GM15510 (cell line): ENCODE measurements at regions not wholly inside any gene's neighbourhood (a gene's known extent, or its start where the extent isn't known, plus 50 kb on each side); places are given as distances from the start of the nearest gene placed in this dataset.

Experiments used
- POLR2A ChIP-seq: IDR thresholded peaks from 3 replicates; pipeline ENCODE4 v1.6.1; 2011; ENCODE audit warnings: borderline replicate concordance; ENCODE audit not compliant: insufficient read length; ENCODE audit errors: extremely low read depth

DNA sequence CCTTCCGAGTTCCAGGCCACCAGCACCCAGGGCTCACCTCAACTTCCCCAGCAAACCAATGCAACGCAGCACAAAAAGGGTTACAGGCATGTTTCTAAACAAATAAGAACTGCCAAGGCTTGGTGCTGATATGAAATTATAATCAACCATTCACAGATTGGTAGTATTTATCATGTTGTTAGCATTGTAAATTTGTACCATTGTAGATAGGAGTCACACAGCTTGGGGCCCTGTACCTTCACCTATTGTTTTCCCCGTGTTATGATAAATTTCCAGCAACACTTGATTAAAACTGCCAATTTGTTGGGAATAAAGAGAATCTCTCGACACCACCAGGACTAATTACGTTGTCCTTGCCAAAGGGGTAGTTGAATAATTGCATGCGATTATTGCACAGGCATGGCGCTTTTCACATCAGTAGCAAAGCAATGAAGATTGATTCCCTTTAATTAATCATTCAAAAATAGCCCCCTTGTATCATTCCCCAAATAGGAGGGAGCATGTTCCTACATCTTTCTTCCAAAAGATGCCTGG lies 454.1 kb downstream of the ZNF608 start:
- TF ChIP-seq POLR2A: no peak

DNA sequence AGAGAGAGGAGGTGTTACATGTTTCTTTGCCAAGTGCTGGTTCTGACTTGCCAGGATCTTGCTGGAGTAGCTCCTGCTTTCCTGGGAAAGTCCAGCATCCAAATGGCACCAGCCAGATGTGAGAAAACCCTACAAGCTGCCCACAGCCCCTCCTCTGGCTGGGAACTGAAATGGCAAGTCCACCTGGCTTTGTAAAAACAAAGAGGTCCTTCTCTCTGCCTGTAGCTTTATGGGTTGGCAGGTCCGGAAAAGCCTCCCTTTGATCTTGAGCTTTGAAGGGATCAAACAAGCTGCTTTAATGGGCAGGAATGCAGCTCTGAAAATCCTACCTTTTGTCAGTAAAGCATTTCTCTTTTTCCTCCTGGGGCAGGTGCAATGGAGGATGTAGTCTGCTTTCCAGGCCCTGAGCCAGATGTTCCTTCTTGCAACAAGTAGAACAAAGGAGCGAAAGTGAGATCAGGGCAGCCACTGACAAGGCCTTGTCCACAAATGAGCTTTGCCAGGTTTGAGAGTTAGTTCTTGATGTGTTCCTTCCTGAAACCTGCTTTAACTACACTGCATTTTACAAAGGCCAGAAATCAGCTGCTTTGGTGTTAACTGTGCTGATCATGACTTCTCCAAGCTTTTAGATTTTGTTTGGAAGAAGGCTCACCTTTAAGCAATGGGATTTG lies 456.7 kb downstream of the ZNF608 start:
- no peak for TF ChIP-seq POLR2A

DNA sequence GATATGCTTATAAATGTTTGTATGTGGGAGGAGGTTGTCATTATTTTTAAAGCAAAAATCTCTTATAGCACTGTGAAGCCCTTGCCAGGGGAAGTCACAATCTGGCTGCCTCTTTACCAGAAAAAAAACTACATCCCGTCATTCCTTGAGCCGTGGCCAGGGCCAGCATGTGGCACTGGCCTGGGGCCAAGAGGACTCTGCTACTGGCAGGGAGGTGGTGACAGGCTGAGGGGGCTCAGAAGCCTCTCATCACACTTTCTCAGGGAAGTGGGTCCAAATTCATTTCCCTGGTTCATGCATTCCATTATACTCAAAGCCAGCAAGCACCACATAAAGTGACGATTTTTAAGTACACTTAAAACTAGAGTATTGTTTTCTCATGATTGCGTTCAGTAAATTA lies 457.3 kb downstream of the ZNF608 start:
- no peak for TF ChIP-seq POLR2A

DNA sequence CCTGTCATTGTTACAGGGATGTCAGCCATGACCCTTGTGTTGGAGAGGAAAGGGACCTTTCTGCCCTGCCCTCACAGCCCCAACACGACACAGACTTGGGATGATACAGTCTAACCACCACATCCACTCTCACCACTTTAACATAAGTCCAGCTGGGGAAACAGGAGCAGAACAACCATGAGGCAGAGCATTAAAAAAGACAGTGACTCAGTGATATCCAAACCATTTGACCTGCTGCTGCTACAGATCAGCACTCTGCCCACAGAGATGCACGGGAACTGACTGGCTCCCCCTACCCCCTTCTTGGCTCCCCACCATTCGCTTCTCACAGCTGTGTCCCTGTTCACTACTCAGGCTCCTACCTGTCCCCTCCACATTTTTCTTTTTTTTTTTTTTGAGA lies 458.6 kb downstream of the ZNF608 start:
- no peak for TF ChIP-seq POLR2A

DNA sequence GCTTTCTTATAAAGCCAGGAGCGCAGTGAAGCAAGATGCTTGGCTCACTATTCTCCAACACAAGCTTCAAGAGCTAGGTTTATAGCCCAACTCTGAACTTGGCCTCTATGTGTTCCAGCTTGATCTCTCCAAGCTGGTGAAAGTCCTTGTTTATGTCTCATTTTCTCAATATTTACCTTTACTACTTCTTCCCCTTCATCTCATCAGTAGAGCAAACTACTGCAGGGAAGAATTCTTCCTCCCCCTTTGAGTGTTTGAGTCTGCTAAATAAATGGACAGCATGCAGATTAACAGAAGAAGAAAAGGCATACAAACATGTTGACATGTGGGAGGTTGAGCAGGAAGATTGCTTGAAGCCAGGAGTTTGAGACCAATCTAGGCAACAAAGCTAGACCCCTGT lies 460.7 kb downstream of the ZNF608 start:
- no peak for TF ChIP-seq POLR2A

DNA sequence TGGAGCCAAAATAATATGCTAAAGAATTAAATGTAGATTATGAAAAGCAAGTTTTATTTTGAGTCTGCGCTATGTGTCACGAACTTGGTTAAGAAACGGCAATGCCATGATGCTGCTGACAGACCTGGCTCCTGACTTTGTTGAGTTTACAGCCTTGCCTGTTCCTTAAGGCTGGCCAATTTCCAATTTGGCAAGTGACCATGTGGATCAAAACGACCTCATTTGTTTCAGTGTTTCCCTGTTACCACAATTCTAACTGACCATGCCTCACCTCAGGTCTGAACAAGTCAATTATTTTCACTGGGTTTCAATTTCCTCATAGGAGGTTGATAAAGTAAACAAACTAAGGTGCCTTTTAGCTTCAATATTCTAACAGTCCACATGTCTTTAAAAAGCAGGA lies 461.4 kb downstream of the ZNF608 start:
- no peak for TF ChIP-seq POLR2A

DNA sequence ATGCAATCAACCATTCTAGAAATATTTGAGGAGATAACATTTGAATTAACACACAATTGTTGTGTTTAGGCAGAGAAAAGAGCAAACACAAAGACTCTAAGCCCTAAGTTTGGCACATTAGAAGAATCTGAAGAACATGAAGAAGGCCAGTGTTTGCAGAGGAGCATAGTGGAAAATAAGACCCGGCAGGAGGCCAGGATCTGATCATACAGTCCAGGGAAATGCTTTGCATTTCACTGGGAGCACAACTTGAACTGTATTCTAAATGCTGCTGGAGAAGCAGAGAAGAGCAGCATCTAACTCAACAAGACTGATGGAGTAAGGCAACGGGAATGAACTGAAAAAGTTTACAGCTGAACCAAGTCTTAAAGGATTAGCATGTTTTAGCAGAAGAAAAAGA lies 463.4 kb downstream of the ZNF608 start:
- TF ChIP-seq POLR2A: no peak

DNA sequence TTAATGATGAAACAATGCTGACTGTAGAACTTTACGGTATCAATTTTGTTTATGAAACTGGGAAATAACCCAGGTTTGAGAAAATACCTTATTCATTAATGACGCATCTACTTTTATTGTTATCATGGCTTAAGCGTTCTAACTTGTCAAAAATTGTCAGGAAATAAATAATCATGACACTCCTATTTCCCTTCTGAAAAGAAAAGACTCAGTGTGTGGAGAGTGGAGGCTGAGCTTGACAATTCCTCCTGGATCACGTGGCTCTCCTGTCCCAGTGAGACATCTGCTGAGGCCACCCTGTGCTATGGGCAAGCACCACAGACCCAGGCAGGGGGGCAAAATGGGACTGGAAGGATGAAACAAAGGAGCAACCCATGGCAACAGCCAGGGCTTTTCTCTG lies 466.4 kb downstream of the ZNF608 start:
- TF ChIP-seq POLR2A: no peak

DNA sequence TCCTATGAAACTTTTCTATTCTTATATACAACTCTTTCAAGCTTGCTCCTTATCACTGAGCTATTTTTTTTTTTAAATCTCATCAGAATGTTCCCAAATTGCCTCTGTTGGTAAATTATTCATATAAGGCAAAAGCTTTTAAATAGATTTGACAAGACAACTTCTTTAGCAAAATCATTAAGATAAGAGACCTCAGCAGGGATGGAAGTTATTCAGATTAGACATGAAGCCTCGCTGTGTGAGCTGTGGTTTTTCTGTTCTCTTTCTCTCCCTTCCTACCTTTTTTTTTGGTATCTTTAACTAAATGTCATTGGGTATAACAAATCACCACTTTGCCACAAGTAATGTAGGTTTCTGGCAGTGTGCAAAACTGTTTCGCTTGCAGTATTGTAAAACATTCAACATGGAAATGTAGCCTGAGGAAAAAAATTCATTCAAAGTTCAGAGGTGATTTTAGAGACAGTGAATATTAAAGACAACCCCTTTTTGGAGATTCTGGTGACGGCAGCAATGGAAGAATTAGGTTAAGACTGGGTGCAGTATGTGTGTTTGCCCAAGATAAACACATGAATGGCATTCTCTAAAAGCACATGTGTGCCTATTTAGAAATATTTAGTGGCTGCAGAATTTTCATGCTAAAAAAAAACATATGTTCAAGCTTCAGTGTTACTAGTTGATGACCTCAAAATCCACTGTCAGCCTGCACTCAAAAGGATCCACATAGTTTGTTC lies 467.1 kb downstream of the ZNF608 start:
- TF ChIP-seq POLR2A: no peak

DNA sequence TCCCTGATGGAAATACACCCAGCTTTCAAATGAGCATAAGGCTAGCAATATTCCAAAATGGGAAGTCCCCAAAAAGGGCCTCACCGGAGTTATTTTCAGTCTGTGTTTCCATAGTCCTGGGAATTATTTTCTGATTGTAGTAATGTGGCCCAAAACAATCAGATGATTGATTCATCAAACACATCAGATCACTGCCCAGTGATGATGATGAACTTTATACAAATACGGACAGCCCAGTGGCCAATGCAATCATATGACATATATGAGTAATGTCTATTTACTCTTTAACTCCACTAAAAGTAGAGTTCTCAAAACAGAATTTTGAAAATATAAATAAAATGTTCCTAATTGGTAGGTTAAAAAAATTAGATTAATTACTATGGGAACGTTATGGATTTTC lies 467.8 kb downstream of the ZNF608 start:
- no peak for TF ChIP-seq POLR2A

DNA sequence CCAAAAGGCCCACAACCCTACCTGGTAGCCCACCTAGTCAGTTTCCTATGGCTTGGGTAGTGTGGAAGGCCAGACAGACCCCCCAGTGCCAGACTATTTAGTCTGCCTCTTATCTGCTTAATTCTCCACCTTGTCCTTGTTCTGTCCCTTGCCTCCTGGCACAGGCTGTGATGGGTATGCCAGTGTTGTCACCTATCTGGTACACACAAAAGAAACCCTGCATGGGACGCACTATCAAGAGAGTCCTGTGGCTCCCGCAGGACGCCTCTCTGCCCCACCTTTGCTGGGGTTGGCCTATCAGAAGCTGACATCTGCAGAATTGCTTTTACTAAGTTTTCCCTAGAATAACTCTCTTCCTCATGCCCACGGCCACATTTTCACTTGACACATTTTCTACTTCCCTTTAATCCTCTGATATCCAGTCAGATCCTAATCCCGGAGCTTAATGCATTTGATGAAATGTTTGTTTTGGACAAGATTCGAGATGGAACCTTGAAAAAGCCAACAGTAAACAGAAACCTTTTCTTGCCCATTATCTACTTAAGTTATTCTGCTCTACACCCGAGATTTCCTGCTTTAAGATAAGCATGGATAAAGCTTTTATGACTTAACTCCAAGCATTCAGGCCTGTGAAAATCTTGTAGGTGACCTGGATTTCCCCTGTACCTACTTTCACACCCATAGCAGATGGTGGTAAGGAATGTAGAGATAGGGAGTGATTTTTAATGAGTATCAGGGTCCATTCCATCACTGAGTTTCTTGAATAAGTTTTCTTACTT lies 468.5 kb downstream of the ZNF608 start:
- no peak for TF ChIP-seq POLR2A

DNA sequence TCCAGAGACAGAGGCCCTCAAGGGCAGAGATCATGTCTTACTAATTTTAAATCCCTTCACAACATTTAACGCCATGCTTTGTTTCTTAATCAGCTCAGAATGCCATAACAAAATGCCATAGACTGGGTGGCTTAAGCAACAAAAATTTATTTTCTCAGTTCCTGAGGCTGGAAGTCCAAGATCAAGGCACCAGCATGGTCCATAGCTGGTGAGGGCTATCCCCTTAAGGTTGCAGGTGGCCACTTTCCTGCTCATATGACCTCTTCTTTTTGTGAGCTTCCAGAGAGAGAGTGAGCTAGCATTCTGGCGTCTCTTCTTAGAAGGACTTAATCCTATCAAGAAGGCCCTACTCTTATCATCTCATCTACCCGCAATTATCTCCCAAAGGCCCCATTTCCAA lies 470.3 kb downstream of the ZNF608 start:
- no peak for TF ChIP-seq POLR2A

DNA sequence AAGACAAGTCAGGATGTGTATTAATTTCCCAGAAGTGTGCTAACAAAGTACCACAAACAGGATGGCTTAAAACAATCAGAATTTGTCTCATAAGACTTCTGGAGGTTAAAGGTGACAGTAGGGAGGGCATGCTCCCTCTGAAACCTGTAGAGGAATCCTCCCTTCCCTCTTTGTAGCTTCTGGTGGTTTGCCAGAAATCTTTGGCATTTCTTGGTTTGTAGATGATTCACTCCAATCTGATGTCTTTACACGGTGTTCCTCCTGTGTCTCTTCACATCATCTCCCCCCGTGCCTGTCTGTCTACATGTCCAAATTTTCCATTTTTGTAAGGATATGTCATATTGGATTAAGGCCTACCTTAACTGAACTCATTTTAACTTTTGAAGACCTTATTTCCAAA lies 471.5 kb downstream of the ZNF608 start:
- no peak for TF ChIP-seq POLR2A

DNA sequence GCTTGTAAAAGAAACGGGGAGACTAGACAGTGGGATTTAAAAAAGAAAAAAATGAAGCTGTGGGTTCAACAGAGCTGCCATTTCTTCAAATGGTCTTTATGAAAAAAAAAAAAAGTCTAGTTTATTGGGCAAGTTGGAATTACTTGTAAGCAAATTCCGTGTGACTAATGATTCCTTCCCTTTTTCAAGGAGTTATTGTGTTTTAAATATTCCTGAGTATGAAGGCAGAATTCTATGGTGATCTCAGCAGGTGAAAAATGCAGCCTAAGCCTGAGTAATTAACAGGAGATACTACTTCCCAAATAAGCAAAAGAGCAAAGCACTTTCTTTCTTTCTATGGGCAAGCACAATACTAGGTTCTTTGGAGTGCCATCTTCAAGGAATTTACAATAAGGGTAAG lies 481.9 kb downstream of the ZNF608 start:
- no peak for TF ChIP-seq POLR2A
